K562 (cell line): ENCODE measurements at regions not wholly inside any gene's neighbourhood (a gene's known extent, or its start where the extent isn't known, plus 50 kb on each side); places are given as distances from the start of the nearest gene placed in this dataset.

ENCODE experiments used
- CBX5 ChIP-seq: IDR thresholded peaks from 2 replicates; pipeline ENCODE4 v1.6.1; 2014; ENCODE audit warnings: low read depth, borderline replicate concordance
- CC2D1A ChIP-seq: fragments of 450-650 bp; IDR thresholded peaks from 2 replicates; pipeline ENCODE4 v1.6.1; 2017; ENCODE audit warnings: mild to moderate bottlenecking
- KDM4B ChIP-seq, 2 experiments: fragments of 450-650 bp in 1 of 2; sonication (generic) in 1 of 2; IDR thresholded peaks; 2 replicates each; pipeline ENCODE4 v1.6.1; 2016 to 2017; ENCODE audit warnings: borderline replicate concordance in 2 of 2, antibody characterized with exemption in 1 of 2, low read depth in 1 of 2, mild to moderate bottlenecking in 1 of 2
- NFIC ChIP-seq: fragments of 450-650 bp; IDR thresholded peaks from 2 replicates; pipeline ENCODE4 v1.6.1; 2017; ENCODE audit warnings: mild to moderate bottlenecking, inconsistent platforms
- SMARCA4 ChIP-seq: fragments of 450-650 bp; IDR thresholded peaks from 2 replicates; pipeline ENCODE4 v1.6.1; 2016
- TARDBP ChIP-seq: fragments of 450-650 bp; IDR thresholded peaks from 2 replicates; pipeline ENCODE4 v1.6.1; 2016
- ZNF316 ChIP-seq: fragments of 450-650 bp; IDR thresholded peaks from 2 replicates; pipeline ENCODE4 v1.6.1; 2016
- ZNF785 ChIP-seq: fragments of 250-450 bp; sonication (Bioruptor Pico); IDR thresholded peaks from 2 replicates; pipeline ENCODE4 v1.4.0; 2020; ENCODE audit warnings: mild to moderate bottlenecking
- TF ChIP-seq, protein P1 (sequence below): fragments of 450-650 bp; IDR thresholded peaks from 2 replicates; pipeline ENCODE4 v1.6.1; 2018; ENCODE audit not compliant: partially characterized antibody
- TF ChIP-seq, protein P2 (sequence below): fragments of 450-650 bp; formaldehyde crosslinking; IDR thresholded peaks from 2 replicates; pipeline ENCODE4 v1.4.0; 2022; ENCODE audit warnings: missing genetic modification characterization

DNA sequence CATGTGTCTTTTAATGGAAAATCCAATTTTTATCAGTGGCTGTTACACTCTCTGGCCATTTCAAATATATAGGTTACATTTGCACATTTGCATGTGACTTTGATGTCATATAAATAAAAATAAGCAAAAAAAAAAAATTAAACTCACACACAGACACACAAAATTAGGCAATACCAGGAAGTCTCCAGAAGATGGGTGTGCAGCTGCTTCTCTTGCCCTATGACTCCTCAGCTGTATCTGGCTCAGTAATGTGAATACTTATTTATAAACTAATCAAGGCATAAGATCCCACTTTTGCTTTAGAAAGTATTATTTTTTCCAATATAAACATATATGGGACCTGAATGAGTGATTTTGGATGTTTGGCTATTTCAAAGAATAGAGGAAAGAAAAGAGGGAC is 461.1 kb downstream of the LRIG3 start:
- TF ChIP-seq KDM4B (IDR thresholded peaks at IDR 0.05; ENCODE audit: borderline replicate concordance in 2 of 2, low read depth in 1 of 2): no peak
- no peak for TF ChIP-seq CC2D1A
- no peak for TF ChIP-seq CBX5
- no peak for TF ChIP-seq SMARCA4
- no peak for TF ChIP-seq TARDBP
- TF ChIP-seq, protein P1, sequence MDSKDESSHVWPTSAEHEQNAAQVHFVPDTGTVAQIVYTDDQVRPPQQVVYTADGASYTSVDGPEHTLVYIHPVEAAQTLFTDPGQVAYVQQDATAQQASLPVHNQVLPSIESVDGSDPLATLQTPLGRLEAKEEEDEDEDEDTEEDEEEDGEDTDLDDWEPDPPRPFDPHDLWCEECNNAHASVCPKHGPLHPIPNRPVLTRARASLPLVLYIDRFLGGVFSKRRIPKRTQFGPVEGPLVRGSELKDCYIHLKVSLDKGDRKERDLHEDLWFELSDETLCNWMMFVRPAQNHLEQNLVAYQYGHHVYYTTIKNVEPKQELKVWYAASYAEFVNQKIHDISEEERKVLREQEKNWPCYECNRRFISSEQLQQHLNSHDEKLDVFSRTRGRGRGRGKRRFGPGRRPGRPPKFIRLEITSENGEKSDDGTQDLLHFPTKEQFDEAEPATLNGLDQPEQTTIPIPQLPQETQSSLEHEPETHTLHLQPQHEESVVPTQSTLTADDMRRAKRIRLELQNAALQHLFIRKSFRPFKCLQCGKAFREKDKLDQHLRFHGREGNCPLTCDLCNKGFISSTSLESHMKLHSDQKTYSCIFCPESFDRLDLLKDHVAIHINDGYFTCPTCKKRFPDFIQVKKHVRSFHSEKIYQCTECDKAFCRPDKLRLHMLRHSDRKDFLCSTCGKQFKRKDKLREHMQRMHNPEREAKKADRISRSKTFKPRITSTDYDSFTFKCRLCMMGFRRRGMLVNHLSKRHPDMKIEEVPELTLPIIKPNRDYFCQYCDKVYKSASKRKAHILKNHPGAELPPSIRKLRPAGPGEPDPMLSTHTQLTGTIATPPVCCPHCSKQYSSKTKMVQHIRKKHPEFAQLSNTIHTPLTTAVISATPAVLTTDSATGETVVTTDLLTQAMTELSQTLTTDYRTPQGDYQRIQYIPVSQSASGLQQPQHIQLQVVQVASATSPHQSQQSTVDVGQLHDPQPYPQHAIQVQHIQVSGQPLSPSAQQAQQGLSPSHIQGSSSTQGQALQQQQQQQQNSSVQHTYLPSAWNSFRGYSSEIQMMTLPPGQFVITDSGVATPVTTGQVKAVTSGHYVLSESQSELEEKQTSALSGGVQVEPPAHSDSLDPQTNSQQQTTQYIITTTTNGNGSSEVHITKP: no peak
- no peak for TF ChIP-seq ZNF785 (CRISPR knock-in tag)
- no peak for TF ChIP-seq ZNF316
- TF ChIP-seq, protein P2, sequence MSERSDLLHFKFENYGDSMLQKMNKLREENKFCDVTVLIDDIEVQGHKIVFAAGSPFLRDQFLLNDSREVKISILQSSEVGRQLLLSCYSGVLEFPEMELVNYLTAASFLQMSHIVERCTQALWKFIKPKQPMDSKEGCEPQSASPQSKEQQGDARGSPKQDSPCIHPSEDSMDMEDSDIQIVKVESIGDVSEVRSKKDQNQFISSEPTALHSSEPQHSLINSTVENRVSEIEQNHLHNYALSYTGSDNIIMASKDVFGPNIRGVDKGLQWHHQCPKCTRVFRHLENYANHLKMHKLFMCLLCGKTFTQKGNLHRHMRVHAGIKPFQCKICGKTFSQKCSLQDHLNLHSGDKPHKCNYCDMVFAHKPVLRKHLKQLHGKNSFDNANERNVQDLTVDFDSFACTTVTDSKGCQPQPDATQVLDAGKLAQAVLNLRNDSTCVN (CRISPR knock-in tag): no peak
- TF ChIP-seq NFIC: no peak
